OCI-LY1 (cell line): ENCODE measurements at regions not wholly inside any gene's neighbourhood (a gene's known extent, or its start where the extent isn't known, plus 50 kb on each side); places are given as distances from the start of the nearest gene placed in this dataset.

Experiments used
- H2AFZ ChIP-seq: fragments of 200-600 bp; sonication (generic), shearing (Covaris generic); 2 replicates; pipeline ENCODE4 v1.6.0; 2014; ENCODE audit warnings: antibody characterized with exemption, mild to moderate bottlenecking, low read length
- H3F3A ChIP-seq: fragments of 200-600 bp; sonication (generic), shearing (Covaris generic); 2 replicates; pipeline ENCODE4 v1.6.0; 2014; ENCODE audit warnings: mild to moderate bottlenecking, antibody characterized with exemption, low read length, moderate library complexity; ENCODE audit not compliant: insufficient read depth
- H3K27ac ChIP-seq: fragments of 200-600 bp; sonication (generic); 2 replicates; pipeline ENCODE4 v1.5.1; 2014; ENCODE audit warnings: low read length, mixed run types, mild to moderate bottlenecking, low read depth; ENCODE audit not compliant: poor library complexity, severe bottlenecking
- H3K27me3 ChIP-seq: fragments of 200-600 bp; sonication (generic); 2 replicates; pipeline ENCODE4 v1.6.0; 2014; ENCODE audit warnings: antibody characterized with exemption, mild to moderate bottlenecking, low read length, moderate library complexity; ENCODE audit not compliant: insufficient read depth
- H3K36me3 ChIP-seq: fragments of 200-600 bp; sonication (generic); 2 replicates; pipeline ENCODE4 v1.6.1; 2014; ENCODE audit warnings: mild to moderate bottlenecking, antibody characterized with exemption, low read length, moderate library complexity, mixed read lengths; ENCODE audit not compliant: insufficient read depth
- H3K4me1 ChIP-seq: fragments of 200-600 bp; sonication (generic); 2 replicates; pipeline ENCODE4 v1.5.1; 2014; ENCODE audit warnings: mild to moderate bottlenecking, low read length, moderate library complexity; ENCODE audit not compliant: insufficient read depth, severe bottlenecking
- H3K4me2 ChIP-seq: fragments of 200-600 bp; sonication (generic), shearing (Covaris generic); 2 replicates; pipeline ENCODE4 v1.6.1; 2014; ENCODE audit warnings: low read length
- H3K4me3 ChIP-seq: fragments of 200-600 bp; sonication (generic); 2 replicates; pipeline ENCODE4 v1.5.1; 2014; ENCODE audit warnings: low read length, low read depth, mild to moderate bottlenecking, mixed read lengths; ENCODE audit not compliant: poor library complexity, severe bottlenecking
- H3K79me2 ChIP-seq: fragments of 200-600 bp; shearing (Covaris generic); 2 replicates; pipeline ENCODE4 v1.6.1; 2016; ENCODE audit warnings: mixed run types, low read length, mixed read lengths; ENCODE audit not compliant: insufficient read depth
- H3K9ac ChIP-seq: fragments of 200-600 bp; sonication (generic), shearing (Covaris generic); 2 replicates; pipeline ENCODE4 v1.6.1; 2014; ENCODE audit warnings: mild to moderate bottlenecking, low read length, mixed read lengths
- H3K9me2 ChIP-seq: fragments of 200-600 bp; sonication (generic), shearing (Covaris generic); 2 replicates; pipeline ENCODE4 v1.6.1; 2014; ENCODE audit warnings: low read depth, mild to moderate bottlenecking, low read length, mixed read lengths
- H3K9me3 ChIP-seq: fragments of 200-600 bp; shearing (Covaris generic); 2 replicates; pipeline ENCODE4 v1.6.1; 2014; ENCODE audit warnings: low read length, mixed read lengths
- H4K20me1 ChIP-seq: fragments of 200-600 bp; sonication (generic), shearing (Covaris generic); 2 replicates; pipeline ENCODE4 v1.6.0; 2016; ENCODE audit warnings: mild to moderate bottlenecking, low read length; ENCODE audit not compliant: insufficient read depth
- CTCF ChIP-seq: fragments of 200-600 bp; sonication (generic), shearing (Covaris generic); IDR thresholded peaks from 2 replicates; pipeline ENCODE4 v1.5.1; 2017; ENCODE audit warnings: mild to moderate bottlenecking, antibody characterized with exemption, low read length, moderate library complexity, mixed read lengths
- EZH2 ChIP-seq: fragments of 200-600 bp; sonication (generic), shearing (Covaris generic); IDR thresholded peaks from 2 replicates; pipeline ENCODE4 v1.8.0; 2017; ENCODE audit warnings: borderline replicate concordance, mixed run types, mild to moderate bottlenecking, antibody characterized with exemption, low read length, moderate library complexity, mixed read lengths

DNA sequence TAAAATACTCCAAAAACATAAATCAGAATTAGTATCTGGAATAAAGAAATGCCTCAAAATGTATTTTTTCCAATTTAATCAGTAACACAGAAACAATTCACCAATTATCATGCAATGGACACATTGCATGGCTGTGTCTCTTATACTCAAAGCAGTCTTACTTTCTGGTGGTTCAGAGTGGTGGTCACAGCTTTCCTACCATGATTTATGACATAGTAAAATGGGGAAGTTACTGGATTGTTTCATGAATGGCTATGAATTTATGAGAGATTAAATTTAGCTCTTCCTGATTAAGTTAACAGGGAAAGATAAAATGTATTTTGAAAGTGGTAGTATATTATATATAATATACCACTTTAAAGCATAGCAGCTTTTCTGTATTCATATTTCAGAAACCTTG lies 331.5 kb upstream of the MAP3K7 start:
- TF ChIP-seq EZH2, result no peak
- no peak for TF ChIP-seq CTCF
- H3K9ac ChIP-seq, result no peak overlapping the region
- no peak overlapping the region for H3K4me3 ChIP-seq
- H3K27me3 ChIP-seq, result no peaks in the 10 kb centered on the region
- no peak overlapping the region for H2AFZ ChIP-seq
- no peaks in the 10 kb centered on the region for H3K9me3 ChIP-seq
- H3K4me2 ChIP-seq, result no peak overlapping the region
- no peak overlapping the region for H3K27ac ChIP-seq
- no peaks in the 10 kb centered on the region for H3K79me2 ChIP-seq
- H3K9me2 ChIP-seq, result no peaks in the 10 kb centered on the region
- no peaks in the 10 kb centered on the region for H4K20me1 ChIP-seq
- H3F3A ChIP-seq, result no peaks in the 10 kb centered on the region
- no peaks in the 10 kb centered on the region for H3K4me1 ChIP-seq
- H3K36me3 ChIP-seq, result no peaks in the 10 kb centered on the region

DNA sequence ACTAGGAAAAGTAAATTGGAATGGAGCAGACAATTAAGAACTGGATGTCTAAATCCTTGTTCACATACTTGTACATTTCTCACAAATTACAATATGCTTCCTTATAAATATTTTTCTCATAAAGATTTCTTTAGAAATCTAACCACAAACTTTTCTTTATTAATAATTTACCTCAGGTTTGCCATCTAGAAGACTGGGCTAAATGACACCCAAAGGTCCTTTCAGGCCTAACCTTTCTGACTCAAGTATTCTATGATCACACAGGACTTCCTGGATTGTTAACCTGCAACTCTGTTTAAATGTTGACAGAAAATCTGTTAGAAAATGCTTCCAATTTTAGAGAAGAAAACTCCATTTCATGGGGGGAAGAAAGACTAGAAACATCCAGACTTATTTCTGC lies 330.5 kb upstream of the MAP3K7 start:
- no peak overlapping the region for H3K27ac ChIP-seq
- H3K9ac ChIP-seq, result no peak overlapping the region
- no peak overlapping the region for H3K4me3 ChIP-seq
- H3K36me3 ChIP-seq, result no peaks in the 10 kb centered on the region
- TF ChIP-seq CTCF (no peak), EZH2 (no peak)
- H4K20me1 ChIP-seq, result no peaks in the 10 kb centered on the region
- no peak overlapping the region for H2AFZ ChIP-seq
- no peak overlapping the region for H3K4me2 ChIP-seq
- H3K9me3 ChIP-seq, result no peaks in the 10 kb centered on the region
- no peaks in the 10 kb centered on the region for H3K4me1 ChIP-seq
- H3K79me2 ChIP-seq, result no peaks in the 10 kb centered on the region
- H3F3A ChIP-seq, result no peaks in the 10 kb centered on the region
- no peaks in the 10 kb centered on the region for H3K27me3 ChIP-seq
- no peaks in the 10 kb centered on the region for H3K9me2 ChIP-seq

DNA sequence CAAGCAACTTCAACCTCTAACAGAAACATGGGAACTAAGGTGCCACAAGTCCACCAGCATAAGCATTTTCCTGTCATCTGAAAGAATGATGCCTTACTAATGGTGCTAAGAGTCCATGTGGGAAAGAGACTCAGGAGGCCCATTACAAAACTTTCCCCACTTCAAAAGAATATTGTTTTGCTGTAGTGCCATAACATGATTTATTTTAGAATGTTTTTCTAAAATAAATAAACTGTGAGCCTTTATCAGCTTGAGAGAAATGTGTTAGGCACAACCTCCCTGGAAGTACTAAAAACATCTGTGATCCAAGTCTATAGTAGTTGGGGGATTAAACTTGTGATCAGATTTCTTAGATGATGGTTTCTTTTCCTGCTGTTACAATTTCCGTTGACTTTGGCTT lies 330.1 kb upstream of the MAP3K7 start:
- Histone ChIP-seq H3K4me3 (no peak overlapping the region), H2AFZ (no peak overlapping the region), H3K27me3 (no peaks in the 10 kb centered on the region), H3K79me2 (no peaks in the 10 kb centered on the region), H3K4me1 (no peaks in the 10 kb centered on the region), H3K36me3 (no peaks in the 10 kb centered on the region), H3K9me2 (no peaks in the 10 kb centered on the region), H3K27ac (no peak overlapping the region), H3F3A (no peaks in the 10 kb centered on the region), H3K9me3 (no peaks in the 10 kb centered on the region), H3K4me2 (no peak overlapping the region), H4K20me1 (no peaks in the 10 kb centered on the region), H3K9ac (no peak overlapping the region)
- no peak for TF ChIP-seq CTCF
- TF ChIP-seq EZH2, result no peak
